K562 (cell line): ENCODE measurements at regions not wholly inside any gene's neighbourhood (a gene's known extent, or its start where the extent isn't known, plus 50 kb on each side); places are given as distances from the start of the nearest gene placed in this dataset.

Source experiments
- ATAC-seq: fragments of 200-7000 bp; cut with Tn5 transposase; 3 replicates; pipeline ENCODE4 v1.9.1; 2020; ENCODE audit warnings: moderate library complexity
- BruUV-seq: library from RNA; stranded (reverse); fragments of 400-500 nt; replicated peaks from 2 replicates; lab custom pipeline; 2021; lab: Mats Ljungman, UMichigan
- CTCF ChIA-PET: fragments of 300-600 bp; formaldehyde crosslinking; extraction: SDS; loops from one replicate; lab custom pipeline; 2021; ENCODE audit warnings: low intra/inter-chr PET ratio; lab: Yijun Ruan, JAX
- POLR2A ChIA-PET: fragments of 300-600, 350-650 bp; sonication (Branson Sonifier 250); formaldehyde crosslinking; extraction: SDS; loops from one replicate; lab custom pipeline; 2021; ENCODE audit warnings: antibody characterized with exemption, inconsistent platforms; lab: Yijun Ruan, JAX
- DNase-seq, 4 experiments: peaks; one replicate each; pipeline versions ENCODE4 v3.0.0 to v3.0.0-alpha.2; 2011 to 2018; ENCODE audit warnings: low spot score in 3 of 4, mixed read lengths in 3 of 4; ENCODE audit errors: extremely low read depth in 1 of 4
- FAIRE-seq: peaks from 2 replicates; lab custom pipeline; 2011; peaks lifted over from hg19 to GRCh38; lab: Jason Lieb, UNC
- H2AFZ ChIP-seq: 2 replicates; pipeline ENCODE4 v1.6.0; 2011; ENCODE audit warnings: low read depth, low read length, control low read depth, inconsistent platforms
- H3K27ac ChIP-seq: fragments of 200-600 bp; 3 replicates; pipeline ENCODE4 v1.8.0; 2011; ENCODE audit warnings: low read depth, mild to moderate bottlenecking, control low read depth, inconsistent platforms, low read length, moderate library complexity, mixed read lengths; ENCODE audit errors: extremely low read depth
- H3K27me3 ChIP-seq, 2 experiments: fragments of 300-600 bp in 1 of 2; 2 replicates in 1 of 2; 3 replicates in 1 of 2; pipeline versions ENCODE4 v1.6.0 to v1.8.0; 2011; ENCODE audit warnings: inconsistent platforms in 2 of 2, low read length in 2 of 2, mild to moderate bottlenecking in 1 of 2, mixed read lengths in 1 of 2, moderate library complexity in 1 of 2; ENCODE audit not compliant: control insufficient read depth in 2 of 2, insufficient read depth in 2 of 2
- H3K36me3 ChIP-seq: fragments of 300-600 bp; 3 replicates; pipeline ENCODE4 v1.8.0; 2011; ENCODE audit warnings: mild to moderate bottlenecking, low read length, inconsistent platforms; ENCODE audit not compliant: control insufficient read depth, insufficient read depth
- H3K4me1 ChIP-seq, 2 experiments: fragments of 200-600 bp in 1 of 2; replicated peaks in 1 of 2; 2 replicates in 1 of 2; 3 replicates in 1 of 2; pipeline versions ENCODE4 v1.5.1 to v1.8.0; 2011; ENCODE audit warnings: inconsistent platforms in 2 of 2, low read length in 2 of 2, mild to moderate bottlenecking in 1 of 2, mixed read lengths in 1 of 2, moderate library complexity in 1 of 2; ENCODE audit not compliant: control insufficient read depth in 2 of 2, insufficient read depth in 2 of 2
- H3K4me2 ChIP-seq: 2 replicates; pipeline ENCODE4 v1.6.1; 2011; ENCODE audit warnings: low read length, control low read depth, inconsistent platforms, mixed read lengths; ENCODE audit not compliant: insufficient read depth
- H3K4me3 ChIP-seq: fragments of 200-600 bp; sonication (generic), shearing (Covaris generic); 2 replicates; pipeline ENCODE4 v1.5.1; 2016; ENCODE audit warnings: control low read depth, inconsistent platforms
- H3K79me2 ChIP-seq: fragments of 200-600 bp; 3 replicates; pipeline ENCODE4 v1.8.0; 2011; ENCODE audit warnings: low read length, inconsistent platforms; ENCODE audit not compliant: control insufficient read depth, insufficient read depth
- H3K9ac ChIP-seq, 2 experiments: 2 replicates each; pipeline versions ENCODE4 v1.6.0 to v1.6.1; 2011; ENCODE audit warnings: low read depth in 2 of 2, low read length in 2 of 2, control low read depth in 1 of 2, inconsistent platforms in 1 of 2, mild to moderate bottlenecking in 1 of 2, mixed read lengths in 1 of 2; ENCODE audit not compliant: insufficient read depth in 1 of 2
- H3K9me1 ChIP-seq: one replicate; pipeline ENCODE4 v1.6.0; 2011; ENCODE audit warnings: inconsistent platforms, mild to moderate bottlenecking, low read length, moderate library complexity; ENCODE audit not compliant: control insufficient read depth, insufficient read depth
- H3K9me3 ChIP-seq: replicated peaks from 2 replicates; pipeline ENCODE4 v1.5.1; 2011; ENCODE audit warnings: low read depth, low read length, inconsistent platforms; ENCODE audit not compliant: control insufficient read depth, insufficient read depth
- H4K20me1 ChIP-seq: replicated peaks from 2 replicates; pipeline ENCODE4 v1.6.1; 2011; ENCODE audit warnings: low read length, inconsistent platforms, mixed read lengths; ENCODE audit not compliant: control insufficient read depth, insufficient read depth
- BCOR ChIP-seq: fragments of 450-650 bp; IDR thresholded peaks from 2 replicates; pipeline ENCODE4 v1.6.1; 2016
- NBN ChIP-seq: fragments of 450-650 bp; IDR thresholded peaks from 2 replicates; pipeline ENCODE4 v1.6.1; 2016; ENCODE audit warnings: low read depth, mild to moderate bottlenecking
- NR4A1 ChIP-seq, 2 experiments: fragments of 250-450 bp in 1 of 2; fragments of 450-650 bp in 1 of 2; sonication (Bioruptor Pico) in 1 of 2; IDR thresholded peaks; 2 replicates each; pipeline versions ENCODE4 v1.4.0 to v1.6.1; 2016 to 2020; ENCODE audit warnings: mild to moderate bottlenecking in 2 of 2, missing compliant biosample characterization in 1 of 2, missing genetic modification characterization in 1 of 2, moderate library complexity in 1 of 2
- ZFX ChIP-seq: sonication (generic); formaldehyde crosslinking; IDR thresholded peaks from 2 replicates; pipeline ENCODE4 v1.8.0; 2022; ENCODE audit warnings: mild to moderate bottlenecking, missing genetic modification reagents, moderate library complexity
- ZNF398 ChIP-seq: fragments of 250-450 bp; sonication (Bioruptor Pico); IDR thresholded peaks from 2 replicates; pipeline ENCODE4 v1.8.0; 2021; ENCODE audit warnings: moderate library complexity, mild to moderate bottlenecking, inconsistent platforms
- ZNF551 ChIP-seq: fragments of 250-450 bp; sonication (Bioruptor Pico); IDR thresholded peaks from 2 replicates; pipeline ENCODE4 v1.5.0; 2021; ENCODE audit warnings: mild to moderate bottlenecking, moderate library complexity
- ZZZ3 ChIP-seq: fragments of 450-650 bp; IDR thresholded peaks from 2 replicates; pipeline ENCODE4 v1.6.1; 2016; ENCODE audit warnings: antibody characterized with exemption, mild to moderate bottlenecking, moderate library complexity
- WGBS: fragments of 100-300 bp; shearing (Covaris generic); methylation state at CpG from one replicate; pipeline ENCODE4 v1.1.6; 2016; ENCODE audit warnings: low coverage, mixed read lengths; ENCODE audit not compliant: insufficient coverage; ENCODE audit errors: missing lambda C conversion rate; 5-methylcytosine and 5-hydroxymethylcytosine counted together
- in situ Hi-C: fragments of 300-500 bp; cut with MboI; formaldehyde crosslinking; loops from 4 replicates; pipeline ENCODE4 v1.15.0; 2018; ENCODE audit warnings: inconsistent platforms, mixed read lengths
- intact Hi-C: fragments of 100-400 bp; cut with micrococcal nuclease; formaldehyde crosslinking; loops from 2 replicates; pipeline ENCODE4 v1.14.2; 2022
- TF ChIP-seq, protein P1 (sequence below): fragments of 200-800 bp; sonication (Bioruptor generic); IDR thresholded peaks from 2 replicates; pipeline ENCODE4 v1.6.1; 2017; ENCODE audit warnings: missing genetic modification characterization, missing compliant biosample characterization

GRCh38 chr12:113702836-113703235 lies 231.2 kb upstream of the LHX5 start:
- FAIRE-seq = no peak
- CTCF ChIA-PET = interaction anchor here (0.6 kb wide), 1 partner anchor 562 kb away, joined by 3 read pairs; no protein-coding TSS in a partner anchor
- 6% methylated on average over 10 of the region's 11 CpGs for WGBS

More at GRCh38 chr12:113702836-113703235, 231.2 kb upstream of the LHX5 start:
- H2AFZ ChIP-seq = no peak overlapping the region
- ATAC-seq (no peak), DNase-seq (no peak)
- BruUV-seq = no TSS peak
- in situ Hi-C loops (no loop called here), intact Hi-C loops (no loop called here)
- POLR2A ChIA-PET = interaction anchor here (0.7 to 1.0 kb wide), 2 partner anchors 17 to 98 kb away, joined by 3 to 5 read pairs; no protein-coding TSS in a partner anchor
- H3K36me3 ChIP-seq = no peaks in the 10 kb centered on the region
- H3K79me2 ChIP-seq = no peaks in the 10 kb centered on the region
- H3K9ac ChIP-seq = no peak overlapping the region
- no peaks in the 10 kb centered on the region for H3K4me1 ChIP-seq
- peaks cover 24 to 31% of the 10 kb centered on the region in 2 experiments for H3K27me3 ChIP-seq
- no peak for TF ChIP-seq NR4A1 (CRISPR knock-in tag; IDR thresholded peaks at IDR 0.05)
- no peak for TF ChIP-seq NR4A1 (tag; IDR thresholded peaks at IDR 0.05)
- TF ChIP-seq ZFX (CRISPR knock-in tag) = no peak
- no peak for TF ChIP-seq ZNF398
- TF ChIP-seq, protein P1, sequence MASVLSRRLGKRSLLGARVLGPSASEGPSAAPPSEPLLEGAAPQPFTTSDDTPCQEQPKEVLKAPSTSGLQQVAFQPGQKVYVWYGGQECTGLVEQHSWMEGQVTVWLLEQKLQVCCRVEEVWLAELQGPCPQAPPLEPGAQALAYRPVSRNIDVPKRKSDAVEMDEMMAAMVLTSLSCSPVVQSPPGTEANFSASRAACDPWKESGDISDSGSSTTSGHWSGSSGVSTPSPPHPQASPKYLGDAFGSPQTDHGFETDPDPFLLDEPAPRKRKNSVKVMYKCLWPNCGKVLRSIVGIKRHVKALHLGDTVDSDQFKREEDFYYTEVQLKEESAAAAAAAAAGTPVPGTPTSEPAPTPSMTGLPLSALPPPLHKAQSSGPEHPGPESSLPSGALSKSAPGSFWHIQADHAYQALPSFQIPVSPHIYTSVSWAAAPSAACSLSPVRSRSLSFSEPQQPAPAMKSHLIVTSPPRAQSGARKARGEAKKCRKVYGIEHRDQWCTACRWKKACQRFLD (CRISPR knock-in tag) = no peak
- no peak for TF ChIP-seq ZZZ3
- TF ChIP-seq ZNF551 (CRISPR knock-in tag) = no peak
- no peak for TF ChIP-seq BCOR
- no peak for TF ChIP-seq NBN
- H3K9me3 ChIP-seq = peaks cover 5% of the 10 kb centered on the region
- no peak overlapping the region for H3K4me2 ChIP-seq
- H4K20me1 ChIP-seq = no peaks in the 10 kb centered on the region
- H3K27ac ChIP-seq = no peak overlapping the region
- no peak overlapping the region for H3K4me3 ChIP-seq
- no peaks in the 10 kb centered on the region for H3K9me1 ChIP-seq
